LHCN-M2 (cell line): ENCODE measurements at regions not wholly inside any gene's neighbourhood (a gene's known extent, or its start where the extent isn't known, plus 50 kb on each side); places are given as distances from the start of the nearest gene placed in this dataset.
"Not testable (repeated sequence)": the region's sequence is repeated elsewhere in the genome, so short reads cannot be mapped to it uniquely, and the experiment has no call there.

Experiments used
- DNase-seq: peaks from one replicate; pipeline ENCODE4 v3.0.0-alpha.2; 2012; ENCODE audit warnings: low read depth

- DNase-seq, result no peak
Measured at GRCh38 chr11:92605667-92606066, 363.8 kb upstream of the MTNR1B start.

GRCh38 chr11:92607969-92608722 lies 361.3 kb upstream of the MTNR1B start:
- no peak for DNase-seq

GRCh38 chr11:92611157-92611556 lies 358.3 kb upstream of the MTNR1B start:
- no peak for DNase-seq

DNA sequence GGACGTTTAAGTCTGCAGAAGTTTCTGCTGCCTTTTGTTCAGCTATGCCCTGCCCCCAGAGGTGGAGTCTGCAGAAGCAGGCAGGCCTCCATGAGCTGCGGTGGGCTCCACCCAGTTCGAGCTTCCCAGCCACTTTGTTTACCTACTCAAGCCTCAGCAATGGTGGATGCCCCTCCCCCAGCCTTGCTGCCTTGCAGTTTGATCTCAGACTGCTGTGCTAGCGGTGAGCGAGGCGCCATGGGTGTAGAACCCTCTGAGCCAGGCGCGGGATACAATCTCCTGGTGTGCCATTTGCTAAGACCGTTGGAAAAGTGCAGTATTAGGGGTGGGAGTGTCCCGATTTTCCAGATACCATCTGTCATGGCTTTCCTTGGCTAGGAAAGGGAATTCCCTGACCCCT lies 351.4 kb upstream of the MTNR1B start:
- not testable (repeated sequence) for DNase-seq

DNA sequence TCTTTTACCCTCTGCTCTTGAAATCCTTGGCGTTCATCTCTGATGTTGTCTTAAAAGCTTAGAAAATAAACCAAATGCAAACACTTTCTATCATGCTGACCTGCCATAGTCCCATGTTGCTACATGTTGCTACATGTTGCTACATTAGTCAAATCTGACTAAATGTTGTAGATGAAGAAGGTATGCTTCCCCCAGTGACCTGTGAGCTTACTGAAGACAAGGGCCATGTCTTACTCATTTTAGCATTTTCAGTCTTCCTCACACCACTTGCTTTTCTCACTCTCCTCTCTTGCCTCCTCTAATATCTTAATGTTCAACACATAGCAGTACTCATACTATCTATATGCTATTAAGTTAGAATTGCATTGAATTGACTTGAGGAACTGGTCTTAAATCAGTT lies 346.4 kb upstream of the MTNR1B start:
- no peak for DNase-seq

GRCh38 chr11:92625894-92626293 lies 343.6 kb upstream of the MTNR1B start:
- no peak for DNase-seq

DNA sequence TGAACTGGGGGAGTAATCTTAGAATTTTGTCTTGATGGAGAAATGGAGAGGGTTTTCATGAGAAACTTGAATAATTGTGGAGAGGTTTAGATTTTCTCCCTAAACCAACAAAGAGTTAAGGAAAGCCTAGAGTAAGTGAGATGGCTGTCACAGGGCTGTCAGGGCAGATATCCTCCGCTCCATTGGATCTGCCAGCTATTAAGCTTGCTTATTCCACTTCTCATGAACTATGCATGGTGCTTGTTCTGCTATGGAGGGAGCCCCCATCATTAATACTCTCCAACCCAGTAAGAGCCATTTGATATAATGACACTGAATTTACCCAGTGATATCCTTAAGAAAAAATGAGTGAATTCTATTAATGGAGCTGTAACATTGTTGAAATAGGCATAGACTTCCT lies 342.8 kb upstream of the MTNR1B start:
- DNase-seq, result no peak

- no peak for DNase-seq
Measured at GRCh38 chr11:92627615-92628256, 341.7 kb upstream of the MTNR1B start.

DNA sequence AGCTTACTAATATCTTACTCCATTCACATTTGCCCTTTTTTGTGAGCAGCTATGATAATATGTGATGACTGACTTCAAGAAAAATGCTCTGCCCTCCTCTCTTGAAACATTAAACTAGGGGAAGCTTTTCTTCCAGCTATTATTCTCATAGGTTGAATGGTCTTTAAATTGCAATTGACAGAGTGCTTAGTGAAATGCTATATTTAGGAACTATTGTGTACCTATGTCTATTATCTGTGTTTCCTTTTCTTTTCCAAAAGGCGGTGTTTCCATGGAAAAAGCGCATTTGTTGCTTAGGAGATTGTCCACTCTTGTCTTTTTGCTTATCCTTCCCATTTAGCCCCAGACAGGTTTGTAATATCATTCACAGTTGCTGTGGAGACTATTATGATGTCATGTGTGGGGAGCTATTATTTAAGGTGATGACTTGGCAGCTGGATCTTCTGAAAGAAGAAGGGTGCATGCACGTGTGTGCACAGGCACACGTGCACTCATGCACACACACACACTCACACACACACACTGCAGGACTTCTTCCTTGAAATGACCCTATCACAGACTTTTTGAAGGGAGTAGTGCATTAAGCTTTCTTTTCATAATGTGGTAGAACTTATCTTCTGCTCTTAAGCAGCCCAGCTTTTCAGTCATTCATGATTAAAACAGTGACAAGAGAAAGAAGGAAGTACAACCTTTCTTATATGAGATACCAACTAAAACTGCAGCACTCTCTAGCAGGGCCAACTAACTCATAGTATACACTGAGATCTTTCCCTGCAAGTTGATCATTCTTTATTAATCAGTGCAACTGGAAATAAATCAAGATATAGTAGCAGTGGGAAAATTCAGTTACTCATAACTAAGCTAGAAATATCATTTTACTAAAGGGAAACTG lies 340.8 kb upstream of the MTNR1B start:
- DNase-seq, result no peak

DNA sequence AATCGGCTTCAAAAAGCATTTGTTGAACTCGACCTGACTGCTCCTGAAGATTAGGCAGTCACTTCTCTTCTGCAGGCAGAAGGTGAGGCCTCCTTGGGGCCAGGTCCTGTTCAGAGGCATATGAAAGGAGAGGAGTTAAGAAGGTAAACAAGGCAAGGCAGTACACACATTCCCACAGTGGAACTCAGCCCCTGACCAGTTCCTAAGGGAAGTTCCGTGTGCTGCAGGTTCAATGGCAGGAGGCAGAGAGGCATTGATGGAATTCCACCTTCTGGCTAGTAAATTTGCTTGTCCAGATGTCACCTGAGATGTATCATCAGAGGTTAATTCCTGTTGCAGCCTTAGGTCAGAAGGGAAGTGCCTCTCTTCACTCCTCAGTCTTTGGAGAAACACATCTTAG lies 337.0 kb upstream of the MTNR1B start:
- no peak for DNase-seq

DNA sequence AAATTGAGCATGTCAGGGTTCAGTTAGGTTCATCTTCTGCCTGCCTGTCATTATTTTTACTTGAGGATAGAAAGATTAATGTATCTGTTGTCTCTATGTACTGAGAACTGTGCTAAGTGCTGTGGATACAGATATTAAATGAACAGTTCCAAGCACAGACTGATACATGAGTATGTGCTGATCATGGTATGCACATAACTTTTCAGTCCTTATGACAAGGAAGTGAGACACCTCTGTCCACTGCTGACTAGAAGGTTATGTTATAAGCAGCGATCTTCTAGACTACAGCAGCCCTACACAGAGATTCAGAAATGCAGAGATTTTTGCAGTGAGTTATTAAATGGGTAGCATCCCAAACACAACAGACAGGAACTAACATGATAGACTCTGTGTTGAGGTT lies 335.6 kb upstream of the MTNR1B start:
- DNase-seq, result no peak

GRCh38 chr11:92636543-92637188 lies 332.8 kb upstream of the MTNR1B start:
- DNase-seq, result no peak

DNA sequence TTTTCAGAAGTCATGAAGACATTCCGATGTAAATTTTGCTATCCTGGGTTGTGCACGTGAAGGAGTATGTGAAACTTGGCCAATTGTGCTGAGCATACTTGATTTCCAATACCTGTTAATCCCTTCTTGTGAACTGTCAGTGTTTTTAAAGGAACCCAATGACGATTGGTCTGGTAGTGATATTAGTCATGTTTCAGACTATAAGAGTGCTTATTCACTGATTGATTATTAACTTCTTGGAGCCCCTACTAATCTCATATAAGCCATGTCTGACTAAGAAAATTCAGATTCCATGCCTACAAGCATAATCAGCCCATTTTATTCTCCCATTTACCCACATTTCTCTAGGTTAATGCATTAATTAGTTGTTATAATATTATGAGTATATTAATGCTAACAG lies 330.8 kb upstream of the MTNR1B start:
- DNase-seq, result no peak

DNA sequence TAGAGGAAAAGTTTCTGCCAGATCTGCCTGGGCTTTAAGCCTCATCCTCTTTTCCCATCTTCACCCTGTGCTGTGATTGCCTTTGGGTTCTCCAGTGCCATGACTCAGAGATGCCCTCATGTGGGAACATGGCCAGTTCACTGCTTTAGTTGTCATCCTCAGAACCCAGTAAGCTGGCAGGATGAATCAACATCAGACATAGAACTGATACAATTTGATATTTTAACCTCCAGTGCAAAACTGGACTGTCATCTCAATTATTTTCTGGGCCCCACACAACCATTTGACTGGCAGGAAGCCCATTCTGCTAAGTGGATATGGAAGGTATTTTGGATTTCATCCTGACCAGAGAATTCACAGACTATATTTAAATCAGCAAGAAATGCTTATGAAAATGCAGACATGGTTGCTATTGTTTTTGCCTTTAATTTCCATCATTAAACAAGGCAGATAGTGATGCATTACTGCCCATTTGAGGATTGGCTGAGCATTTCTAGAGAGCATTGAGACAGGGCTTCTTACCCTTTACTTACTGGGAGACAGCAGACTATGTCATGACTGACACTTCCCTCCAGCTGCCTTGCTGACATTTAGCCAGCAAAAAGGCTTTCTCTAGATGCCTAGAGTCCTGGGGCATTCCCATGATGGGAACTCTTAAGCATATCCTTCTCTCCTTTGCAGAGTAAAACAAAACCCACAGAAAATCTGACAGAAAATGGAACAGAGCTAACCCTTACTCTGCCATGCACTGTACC lies 327.1 kb upstream of the MTNR1B start:
- no peak for DNase-seq

GRCh38 chr11:92643827-92644226 lies 325.6 kb upstream of the MTNR1B start:
- no peak for DNase-seq

DNA sequence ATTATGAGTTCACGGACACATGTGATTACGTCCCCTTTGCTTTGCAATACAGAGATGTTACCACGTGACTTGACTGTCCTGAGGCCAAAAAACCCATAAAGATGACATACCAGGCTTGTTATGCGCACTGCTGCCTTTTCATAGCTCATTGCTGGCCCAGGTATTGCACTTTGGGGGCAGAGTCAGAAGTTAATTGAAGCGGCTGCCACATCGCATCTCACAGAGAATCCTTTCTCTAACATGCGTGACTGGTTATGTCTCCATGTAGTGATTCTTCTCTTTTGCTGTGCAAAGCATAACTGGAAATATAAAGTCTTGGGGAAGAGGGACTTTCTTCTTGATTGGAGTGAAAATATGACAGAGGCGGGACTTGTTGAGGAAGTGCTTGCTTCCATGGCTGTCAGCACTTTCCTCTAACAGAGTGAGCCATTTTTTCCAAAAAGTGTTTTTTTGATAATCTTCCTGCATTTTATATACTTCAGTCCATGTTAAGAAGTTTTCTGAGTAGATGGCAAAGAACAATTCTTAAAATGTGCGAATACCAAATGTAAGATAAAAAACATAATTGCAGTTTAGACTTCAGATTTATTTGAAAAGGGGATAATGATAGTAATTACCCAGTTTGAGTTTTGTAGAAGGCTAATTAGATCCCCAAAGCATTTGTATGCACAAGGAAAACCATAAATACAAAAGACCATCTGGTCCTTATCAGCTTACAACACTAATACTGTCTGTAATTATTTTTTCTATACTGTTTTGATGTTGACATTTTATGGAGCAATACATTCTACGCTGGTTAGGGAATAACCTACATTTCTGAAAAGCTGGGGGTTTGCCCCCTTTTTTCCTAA lies 324.6 kb upstream of the MTNR1B start:
- DNase-seq, result no peak

GRCh38 chr11:92651159-92651558 lies 318.3 kb upstream of the MTNR1B start:
- no peak for DNase-seq

- DNase-seq, result no peak
Measured at GRCh38 chr11:92653454-92653853, 316.0 kb upstream of the MTNR1B start.

DNA sequence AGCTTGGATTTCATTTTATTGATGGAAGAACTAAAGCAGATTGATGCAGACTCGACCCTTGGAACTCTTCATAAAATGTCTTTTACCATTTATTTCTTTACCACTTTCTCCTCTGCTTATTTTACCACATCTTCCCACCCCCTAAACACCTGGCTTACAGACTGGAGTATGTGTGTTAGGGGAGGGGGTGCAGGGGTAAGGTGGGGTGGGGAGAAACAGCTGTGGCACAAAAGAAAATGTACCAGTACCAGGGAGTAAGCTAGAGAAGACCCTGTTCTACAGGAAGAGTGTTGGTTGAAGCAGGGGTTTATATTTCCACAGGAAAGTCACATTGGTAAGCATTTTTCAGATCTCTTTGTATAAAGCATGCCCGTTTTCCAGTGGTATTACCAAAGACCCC lies 312.7 kb upstream of the MTNR1B start:
- DNase-seq, result no peak

DNA sequence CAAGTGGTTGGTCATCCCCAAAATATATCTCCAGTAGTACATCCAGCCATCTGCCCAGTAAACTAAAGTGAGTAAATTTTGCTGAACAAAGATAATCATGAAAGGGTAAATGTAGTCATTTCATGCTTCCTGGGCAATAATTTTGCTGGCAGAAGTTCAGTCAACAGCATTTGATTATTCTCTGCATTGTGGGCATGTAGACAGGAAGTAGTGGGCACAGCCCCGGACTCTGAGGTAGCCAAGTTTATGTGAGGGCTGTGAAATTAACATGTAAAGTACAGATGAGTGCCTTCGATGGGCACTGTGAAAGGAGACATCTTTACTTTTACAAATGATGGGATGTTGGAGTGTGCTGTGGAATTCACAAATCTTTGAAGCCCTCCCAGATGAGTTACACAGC lies 312.2 kb upstream of the MTNR1B start:
- no peak for DNase-seq
